Astrocyte (in vitro differentiated cells and primary cell): ENCODE measurements at regions not wholly inside any gene's neighbourhood (a gene's known extent, or its start where the extent isn't known, plus 50 kb on each side); places are given as distances from the start of the nearest gene placed in this dataset.

Experiments
- DNase-seq: peaks from one replicate; pipeline ENCODE4 v3.0.0-alpha.2; 2010; ENCODE audit warnings: low read depth
- FAIRE-seq: peaks from 2 replicates; lab custom pipeline; 2011; peaks lifted over from hg19 to GRCh38; lab: Jason Lieb, UNC
- H2AFZ ChIP-seq: 2 replicates; pipeline ENCODE4 v1.6.0; 2012; ENCODE audit warnings: low read depth, low read length, inconsistent platforms
- H3K27ac ChIP-seq: 2 replicates; pipeline ENCODE4 v1.5.1; 2011; ENCODE audit warnings: low read depth, low read length, inconsistent platforms
- H3K27me3 ChIP-seq: 2 replicates; pipeline ENCODE4 v1.6.0; 2011; ENCODE audit warnings: low read length, inconsistent platforms; ENCODE audit not compliant: insufficient read depth
- H3K36me3 ChIP-seq: 2 replicates; pipeline ENCODE4 v1.5.1; 2011; ENCODE audit warnings: low read length, inconsistent platforms; ENCODE audit not compliant: insufficient read depth
- H3K4me1 ChIP-seq: 2 replicates; pipeline ENCODE4 v1.5.1; 2011; ENCODE audit warnings: low read length, inconsistent platforms; ENCODE audit not compliant: insufficient read depth
- H3K4me2 ChIP-seq: 2 replicates; pipeline ENCODE4 v1.6.0; 2012; ENCODE audit warnings: low read length, inconsistent platforms
- H3K4me3 ChIP-seq: 2 replicates; pipeline ENCODE4 v1.5.1; 2011; ENCODE audit warnings: low read depth, mild to moderate bottlenecking, low read length, inconsistent platforms; ENCODE audit not compliant: insufficient read depth
- H3K79me2 ChIP-seq: 2 replicates; pipeline ENCODE4 v1.6.0; 2012; ENCODE audit warnings: mild to moderate bottlenecking, low read length, inconsistent platforms; ENCODE audit not compliant: insufficient read depth
- H3K9ac ChIP-seq: 2 replicates; pipeline ENCODE4 v1.6.0; 2012; ENCODE audit warnings: mild to moderate bottlenecking, low read length, inconsistent platforms
- H3K9me3 ChIP-seq: 2 replicates; pipeline ENCODE4 v1.5.1; 2012; ENCODE audit warnings: low read depth, mild to moderate bottlenecking, low read length, inconsistent platforms; ENCODE audit not compliant: insufficient read depth
- H4K20me1 ChIP-seq: 2 replicates; pipeline ENCODE4 v1.6.0; 2012; ENCODE audit warnings: low read length, inconsistent platforms; ENCODE audit not compliant: insufficient read depth
- H3K27ac Mint-ChIP-seq: one replicate; pipeline ENCODE4 v1.8.0; 2021; ENCODE audit warnings: mild to moderate bottlenecking, mixed read lengths; ENCODE audit not compliant: unreplicated experiment
- H3K27me3 Mint-ChIP-seq: one replicate; pipeline ENCODE4 v1.8.0; 2021; ENCODE audit warnings: low read depth, mixed read lengths; ENCODE audit not compliant: unreplicated experiment
- H3K36me3 Mint-ChIP-seq: one replicate; pipeline ENCODE4 v1.8.0; 2021; ENCODE audit warnings: low read depth, mixed read lengths; ENCODE audit not compliant: unreplicated experiment
- H3K4me1 Mint-ChIP-seq: one replicate; pipeline ENCODE4 v1.8.0; 2021; ENCODE audit warnings: low read depth, mixed read lengths; ENCODE audit not compliant: unreplicated experiment
- H3K4me3 Mint-ChIP-seq: one replicate; pipeline ENCODE4 v1.8.0; 2021; ENCODE audit warnings: mild to moderate bottlenecking, moderate library complexity, mixed read lengths; ENCODE audit not compliant: unreplicated experiment
- H3K9me3 Mint-ChIP-seq: one replicate; pipeline ENCODE4 v1.8.0; 2021; ENCODE audit warnings: mild to moderate bottlenecking, mixed read lengths; ENCODE audit not compliant: unreplicated experiment
- EZH2 ChIP-seq: IDR thresholded peaks from 2 replicates; pipeline ENCODE4 v1.6.1; 2012; ENCODE audit warnings: mild to moderate bottlenecking, low read length, inconsistent platforms; ENCODE audit not compliant: insufficient read depth
- TF ChIP-seq, protein P1 (sequence below): IDR thresholded peaks from 2 replicates; pipeline ENCODE4 v1.5.1; 2011; ENCODE audit warnings: low read depth, mild to moderate bottlenecking, inconsistent platforms, low read length, moderate library complexity; ENCODE audit not compliant: insufficient read depth

DNA sequence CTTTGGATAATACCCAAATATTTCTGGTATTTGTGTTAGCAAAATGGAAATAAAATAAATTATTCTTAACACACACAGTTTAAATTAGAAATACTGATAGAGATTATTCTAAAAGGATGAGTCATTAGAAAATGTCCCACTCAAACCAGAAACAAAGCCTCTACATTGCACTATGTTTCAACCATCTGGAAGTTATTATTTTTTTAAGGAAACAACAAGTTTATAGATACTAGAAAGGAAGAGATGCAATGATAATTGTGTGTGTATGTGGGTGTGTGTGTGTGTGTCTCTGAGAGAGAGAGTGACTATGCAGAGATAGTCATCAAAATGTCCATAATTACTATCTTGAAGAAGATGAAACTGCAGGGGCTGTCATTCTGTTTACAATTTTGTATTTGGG lies 1340.5 kb downstream of the ROBO1 start:
- no peaks in the 10 kb centered on the region for H3K9me3 ChIP-seq
- no peaks in the 10 kb centered on the region for H3K36me3 Mint-ChIP-seq
- H3K9me3 Mint-ChIP-seq, result peaks cover 2% of the 10 kb centered on the region
- H3K4me1 ChIP-seq, result no peaks in the 10 kb centered on the region
- no peaks in the 10 kb centered on the region for H3K27me3 ChIP-seq
- H2AFZ ChIP-seq, result no peak overlapping the region
- peak; percentile 13 for DNase-seq
- H3K27me3 Mint-ChIP-seq, result no peaks in the 10 kb centered on the region
- H3K4me1 Mint-ChIP-seq, result no peaks in the 10 kb centered on the region
- H3K79me2 ChIP-seq, result no peaks in the 10 kb centered on the region
- H3K9ac ChIP-seq, result no peak overlapping the region
- H3K36me3 ChIP-seq, result no peaks in the 10 kb centered on the region
- H3K4me3 ChIP-seq, result no peak overlapping the region
- no peak overlapping the region for H3K27ac ChIP-seq
- no peaks in the 10 kb centered on the region for H4K20me1 ChIP-seq
- no peak for FAIRE-seq
- no peak overlapping the region for H3K4me3 Mint-ChIP-seq
- no peak overlapping the region for H3K4me2 ChIP-seq
- no peak overlapping the region for H3K27ac Mint-ChIP-seq
- TF ChIP-seq, protein P1, sequence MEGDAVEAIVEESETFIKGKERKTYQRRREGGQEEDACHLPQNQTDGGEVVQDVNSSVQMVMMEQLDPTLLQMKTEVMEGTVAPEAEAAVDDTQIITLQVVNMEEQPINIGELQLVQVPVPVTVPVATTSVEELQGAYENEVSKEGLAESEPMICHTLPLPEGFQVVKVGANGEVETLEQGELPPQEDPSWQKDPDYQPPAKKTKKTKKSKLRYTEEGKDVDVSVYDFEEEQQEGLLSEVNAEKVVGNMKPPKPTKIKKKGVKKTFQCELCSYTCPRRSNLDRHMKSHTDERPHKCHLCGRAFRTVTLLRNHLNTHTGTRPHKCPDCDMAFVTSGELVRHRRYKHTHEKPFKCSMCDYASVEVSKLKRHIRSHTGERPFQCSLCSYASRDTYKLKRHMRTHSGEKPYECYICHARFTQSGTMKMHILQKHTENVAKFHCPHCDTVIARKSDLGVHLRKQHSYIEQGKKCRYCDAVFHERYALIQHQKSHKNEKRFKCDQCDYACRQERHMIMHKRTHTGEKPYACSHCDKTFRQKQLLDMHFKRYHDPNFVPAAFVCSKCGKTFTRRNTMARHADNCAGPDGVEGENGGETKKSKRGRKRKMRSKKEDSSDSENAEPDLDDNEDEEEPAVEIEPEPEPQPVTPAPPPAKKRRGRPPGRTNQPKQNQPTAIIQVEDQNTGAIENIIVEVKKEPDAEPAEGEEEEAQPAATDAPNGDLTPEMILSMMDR, result no peak
- no peak for TF ChIP-seq EZH2

DNA sequence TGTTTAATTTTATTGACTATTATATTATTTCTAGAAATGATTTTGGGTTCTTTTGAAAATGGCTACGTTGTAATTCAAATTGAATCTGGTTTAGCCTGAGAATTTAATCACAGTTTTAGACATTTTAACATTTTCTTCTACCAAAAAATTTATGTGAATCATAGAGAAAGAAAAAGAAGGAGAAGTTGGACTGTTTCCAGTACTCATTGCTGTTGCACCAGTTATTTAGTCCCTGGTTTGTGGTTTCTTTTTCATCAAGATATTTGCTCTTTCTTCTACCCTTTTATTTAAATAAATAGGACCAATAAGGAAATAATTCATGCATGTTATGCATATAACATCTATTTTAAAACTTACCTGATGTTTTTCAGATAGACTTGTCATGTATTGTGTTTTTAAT lies 1337.1 kb downstream of the ROBO1 start:
- Histone ChIP-seq H3K4me3 (no peak overlapping the region), H3K27me3 (no peaks in the 10 kb centered on the region), H3K4me2 (no peak overlapping the region), H3K9ac (no peak overlapping the region), H3K79me2 (no peaks in the 10 kb centered on the region), H3K9me3 (no peaks in the 10 kb centered on the region), H2AFZ (no peak overlapping the region), H3K27ac (no peak overlapping the region), H3K36me3 (no peaks in the 10 kb centered on the region), H4K20me1 (no peaks in the 10 kb centered on the region), H3K4me1 (no peaks in the 10 kb centered on the region)
- Mint-ChIP-seq H3K27me3 (no peaks in the 10 kb centered on the region), H3K4me3 (no peak overlapping the region), H3K27ac (no peak overlapping the region), H3K4me1 (peaks cover 5% of the 10 kb centered on the region), H3K9me3 (peaks cover 2% of the 10 kb centered on the region), H3K36me3 (no peaks in the 10 kb centered on the region)
- FAIRE-seq (no peak), DNase-seq (peak; percentile 49)
- TF ChIP-seq, protein P1, result no peak
- no peak for TF ChIP-seq EZH2

DNA sequence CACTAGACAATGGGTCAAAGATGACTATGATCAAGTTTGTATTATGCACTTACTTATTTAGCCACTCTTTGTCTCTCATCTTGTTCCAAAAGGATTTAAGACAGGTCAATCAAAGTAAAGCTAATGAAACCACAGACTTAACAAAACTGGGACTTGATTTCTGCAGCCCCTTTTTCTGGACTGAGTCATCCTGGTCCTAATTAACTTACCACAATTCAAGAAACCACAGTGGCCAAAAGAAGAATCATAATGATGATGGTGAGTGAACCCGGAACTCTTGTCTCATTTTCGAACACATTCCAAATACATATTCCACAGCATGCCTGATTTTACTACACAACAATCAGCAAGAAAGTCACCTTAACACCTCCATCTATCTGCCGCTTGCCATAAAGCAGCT lies 1333.0 kb downstream of the ROBO1 start:
- no peaks in the 10 kb centered on the region for H4K20me1 ChIP-seq
- no peaks in the 10 kb centered on the region for H3K79me2 ChIP-seq
- H3K4me2 ChIP-seq, result no peak overlapping the region

More for the DNA sequence above, 1333.0 kb downstream of the ROBO1 start:
- peaks cover 5% of the 10 kb centered on the region for H3K4me1 Mint-ChIP-seq
- H3K4me3 Mint-ChIP-seq, result no peak overlapping the region
- no peak overlapping the region for H3K27ac ChIP-seq
- H3K27me3 ChIP-seq, result no peaks in the 10 kb centered on the region
- H3K27me3 Mint-ChIP-seq, result no peaks in the 10 kb centered on the region
- TF ChIP-seq, protein P1, result no peak
- TF ChIP-seq EZH2, result no peak
- H3K36me3 Mint-ChIP-seq, result no peaks in the 10 kb centered on the region
- H3K9ac ChIP-seq, result no peak overlapping the region
- H2AFZ ChIP-seq, result no peak overlapping the region
- H3K27ac Mint-ChIP-seq, result no peak overlapping the region
- H3K4me3 ChIP-seq, result no peak overlapping the region
- H3K9me3 ChIP-seq, result no peaks in the 10 kb centered on the region
- peak; percentile 80 for DNase-seq
- H3K9me3 Mint-ChIP-seq, result peaks cover 2% of the 10 kb centered on the region
- H3K4me1 ChIP-seq, result no peaks in the 10 kb centered on the region
- H3K36me3 ChIP-seq, result no peaks in the 10 kb centered on the region
- no peak for FAIRE-seq
